CD14-positive monocyte (primary cell): ENCODE measurements at regions not wholly inside any gene's neighbourhood (a gene's known extent, or its start where the extent isn't known, plus 50 kb on each side); places are given as distances from the start of the nearest gene placed in this dataset.

ENCODE experiments used
- DNase-seq, 3 donors: peaks; one replicate each; pipeline ENCODE4 v3.0.0-alpha.2; 2011 to 2022
- H2AFZ ChIP-seq: 2 replicates; pipeline ENCODE4 v1.6.0; 2012; ENCODE audit warnings: mild to moderate bottlenecking, low read depth, low read length, inconsistent platforms; ENCODE audit not compliant: insufficient read depth, poor library complexity, severe bottlenecking
- H3K27ac ChIP-seq, 2 donors: 1 replicate in 1 of 2; 2 replicates in 1 of 2; pipeline ENCODE4 v1.5.1; 2012 to 2013; ENCODE audit warnings: low read length in 2 of 2, control low read depth in 1 of 2, inconsistent platforms in 1 of 2, low read depth in 1 of 2, mild to moderate bottlenecking in 1 of 2
- H3K27me3 ChIP-seq, 2 donors: one replicate each; pipeline versions ENCODE4 v1.6.0 to v1.6.1; 2011 to 2013; ENCODE audit warnings: low read length in 2 of 2; ENCODE audit not compliant: control insufficient read depth in 2 of 2, insufficient read depth in 2 of 2
- H3K36me3 ChIP-seq, 2 donors: replicated peaks in 1 of 2; 1 replicate in 1 of 2; 2 replicates in 1 of 2; pipeline versions ENCODE4 v1.5.1 to v1.6.1; 2012 to 2013; ENCODE audit warnings: low read length in 2 of 2, control low read depth in 1 of 2, inconsistent platforms in 1 of 2, mild to moderate bottlenecking in 1 of 2; ENCODE audit not compliant: insufficient read depth in 2 of 2, control insufficient read depth in 1 of 2
- H3K4me1 ChIP-seq, 2 donors: 1 replicate in 1 of 2; 2 replicates in 1 of 2; pipeline versions ENCODE4 v1.5.1 to v1.6.1; 2012 to 2013; ENCODE audit warnings: low read length in 2 of 2, control low read depth in 1 of 2, inconsistent platforms in 1 of 2, mild to moderate bottlenecking in 1 of 2, moderate library complexity in 1 of 2; ENCODE audit not compliant: insufficient read depth in 2 of 2, control insufficient read depth in 1 of 2
- H3K4me2 ChIP-seq: replicated peaks from 2 replicates; pipeline ENCODE3; 2012; ENCODE audit warnings: low read length, moderate library complexity, mild to moderate bottlenecking; ENCODE audit not compliant: poor library complexity, severe bottlenecking; ENCODE audit errors: extremely low read depth
- H3K4me3 ChIP-seq, 3 experiments: fragments of 200-600 bp in 1 of 3; sonication (generic) in 1 of 3; replicated peaks in 1 of 3; 1 replicate in 2 of 3; 2 replicates in 1 of 3; pipeline ENCODE4 v1.5.1; 2011 to 2013; ENCODE audit warnings: low read length in 3 of 3, mild to moderate bottlenecking in 3 of 3, control low read depth in 2 of 3, low read depth in 2 of 3, inconsistent platforms in 1 of 3, moderate library complexity in 1 of 3
- H3K79me2 ChIP-seq: 2 replicates; pipeline ENCODE4 v1.6.0; 2012; ENCODE audit warnings: mild to moderate bottlenecking, control low read depth, inconsistent platforms, low read length, moderate library complexity; ENCODE audit not compliant: insufficient read depth
- H3K9ac ChIP-seq: 2 replicates; pipeline ENCODE4 v1.6.0; 2017; ENCODE audit warnings: low read length, mild to moderate bottlenecking; ENCODE audit not compliant: insufficient read depth, poor library complexity, severe bottlenecking
- H3K9me3 ChIP-seq, 2 donors: replicated peaks in 1 of 2; 1 replicate in 1 of 2; 2 replicates in 1 of 2; pipeline versions ENCODE4 v1.5.1 to v1.6.1; 2012 to 2013; ENCODE audit warnings: low read length in 2 of 2, control low read depth in 1 of 2; ENCODE audit not compliant: control insufficient read depth in 1 of 2, insufficient read depth in 1 of 2
- H4K20me1 ChIP-seq: 2 replicates; pipeline ENCODE4 v1.6.0; 2012; ENCODE audit warnings: mild to moderate bottlenecking, low read length, control low read depth, moderate library complexity; ENCODE audit not compliant: insufficient read depth
- H3K27ac Mint-ChIP-seq, 7 donors: one replicate each; pipeline ENCODE4 v1.8.0; 2020; ENCODE audit warnings: mild to moderate bottlenecking in 7 of 7, mixed read lengths in 7 of 7, moderate library complexity in 6 of 7, inconsistent platforms in 2 of 7
- H3K27me3 Mint-ChIP-seq, 3 donors: one replicate each; pipeline ENCODE4 v1.8.0; 2021 to 2022; ENCODE audit warnings: low read depth in 3 of 3, mild to moderate bottlenecking in 3 of 3, mixed read lengths in 3 of 3, moderate library complexity in 3 of 3, inconsistent platforms in 1 of 3
- H3K36me3 Mint-ChIP-seq, 2 donors: one replicate each; pipeline ENCODE4 v1.8.0; 2020; ENCODE audit warnings: mixed read lengths in 2 of 2, inconsistent platforms in 1 of 2, mild to moderate bottlenecking in 1 of 2
- H3K4me1 Mint-ChIP-seq: one replicate; pipeline ENCODE4 v1.8.0; 2020; ENCODE audit warnings: mild to moderate bottlenecking, mixed read lengths
- H3K4me3 Mint-ChIP-seq, 2 donors: one replicate each; pipeline ENCODE4 v1.8.0; 2020; ENCODE audit warnings: mild to moderate bottlenecking in 2 of 2, mixed read lengths in 2 of 2, moderate library complexity in 1 of 2
- H3K9me3 Mint-ChIP-seq, 7 donors: one replicate each; pipeline ENCODE4 v1.8.0; 2020 to 2022; ENCODE audit warnings: mixed read lengths in 7 of 7, mild to moderate bottlenecking in 6 of 7, moderate library complexity in 6 of 7, inconsistent platforms in 2 of 7
- CTCF ChIP-seq: fragments of 200-600 bp; IDR thresholded peaks from one replicate; pipeline ENCODE4 v1.8.0; 2022; ENCODE audit warnings: antibody characterized with exemption, mild to moderate bottlenecking
- WGBS: methylation state at CpG from one replicate; pipeline ENCODE4 v1.1.5; 2013; ENCODE audit warnings: missing lambda C conversion rate; ENCODE audit not compliant: insufficient coverage; 5-methylcytosine and 5-hydroxymethylcytosine counted together
- intact Hi-C, 2 donors: fragments of 100-400 bp; cut with micrococcal nuclease; formaldehyde crosslinking; loops; one replicate each; pipeline versions ENCODE4 v1.15.0 to v1.15.1; 2023

GRCh38 chr2:16002144-16002543 lies 61.8 kb downstream of the MYCN start:
- DNase-seq, result no peak
- H3K79me2 ChIP-seq, result no peaks in the 10 kb centered on the region
- no peak overlapping the region for H2AFZ ChIP-seq
- no peaks in the 10 kb centered on the region for H3K36me3 ChIP-seq
- H3K4me3 Mint-ChIP-seq, result no peak overlapping the region
- peaks cover 22% of the 10 kb centered on the region for H3K4me1 Mint-ChIP-seq
- intact Hi-C loops, result no loop called here
- H3K4me2 ChIP-seq, result no peak overlapping the region
- H3K27me3 ChIP-seq, result no peaks in the 10 kb centered on the region
- no peaks in the 10 kb centered on the region for H3K36me3 Mint-ChIP-seq
- H3K9ac ChIP-seq, result no peak overlapping the region
- H4K20me1 ChIP-seq, result no peaks in the 10 kb centered on the region
- H3K4me3 ChIP-seq, result no peak overlapping the region
- peaks cover 0 to 6% (median 0%) of the 10 kb centered on the region in 7 donors for H3K9me3 Mint-ChIP-seq
- peaks cover 17 to 24% of the 10 kb centered on the region in 2 donors for H3K4me1 ChIP-seq
- H3K27ac ChIP-seq, result no peak overlapping the region
- no peaks in the 10 kb centered on the region for H3K9me3 ChIP-seq
- no CpG with 5 or more reads among the region's 3 CpGs for WGBS
- peaks cover 1 to 5% (median 2%) of the 10 kb centered on the region in 3 donors for H3K27me3 Mint-ChIP-seq
- H3K27ac Mint-ChIP-seq, result no peak overlapping the region
- TF ChIP-seq CTCF, result no peak

GRCh38 chr2:16000642-16001041 lies 60.3 kb downstream of the MYCN start:
- Histone ChIP-seq H4K20me1 (no peaks in the 10 kb centered on the region), H3K27me3 (no peaks in the 10 kb centered on the region), H3K9ac (no peak overlapping the region), H3K27ac (no peak overlapping the region), H3K4me3 (no peak overlapping the region), H3K4me1 (peaks cover 5 to 9% of the 10 kb centered on the region in 2 donors), H3K4me2 (no peak overlapping the region), H3K79me2 (no peaks in the 10 kb centered on the region), H3K36me3 (no peaks in the 10 kb centered on the region), H2AFZ (no peak overlapping the region), H3K9me3 (no peaks in the 10 kb centered on the region)
- 97% methylated on average over 5 of the region's 6 CpGs for WGBS
- peaks cover 1 to 4% (median 2%) of the 10 kb centered on the region in 3 donors for H3K27me3 Mint-ChIP-seq
- TF ChIP-seq CTCF, result no peak
- no peak overlapping the region for H3K27ac Mint-ChIP-seq
- intact Hi-C loops, result no loop called here
- H3K9me3 Mint-ChIP-seq, result peaks cover 0 to 6% (median 0%) of the 10 kb centered on the region in 7 donors
- H3K4me3 Mint-ChIP-seq, result no peak overlapping the region
- H3K4me1 Mint-ChIP-seq, result peaks cover 9% of the 10 kb centered on the region
- no peak for DNase-seq
- no peaks in the 10 kb centered on the region for H3K36me3 Mint-ChIP-seq
